ENCODE measurements at regions not wholly inside any gene's neighbourhood (a gene's known extent, or its start where the extent isn't known, plus 50 kb on each side); places are given as distances from the start of the nearest gene placed in this dataset.
"Not testable (repeated sequence)": the region's sequence is repeated elsewhere in the genome, so short reads cannot be mapped to it uniquely, and the experiment has no call there.

GRCh38 chr6:51062166-51062722, 243.6 kb downstream of the TFAP2B start:
- no peak for DNase-seq

GRCh38 chr6:51077821-51078518, 259.3 kb downstream of the TFAP2B start:
- no peak for DNase-seq

- no peak for DNase-seq
Measured at GRCh38 chr6:51090343-51090742, 271.7 kb downstream of the TFAP2B start.

- no peak for DNase-seq
Measured at GRCh38 chr6:51093871-51094270, 275.2 kb downstream of the TFAP2B start.

GRCh38 chr6:51094271-51094670, 275.6 kb downstream of the TFAP2B start:
- DNase-seq: no peak

GRCh38 chr6:51098246-51098645, 279.6 kb downstream of the TFAP2B start:
- DNase-seq: no peak

GRCh38 chr6:51098791-51099190, 280.1 kb downstream of the TFAP2B start:
- DNase-seq: no peak

GRCh38 chr6:51099201-51099600, 280.5 kb downstream of the TFAP2B start:
- DNase-seq: no peak

- DNase-seq: no peak
Measured at GRCh38 chr6:51105357-51105756, 286.7 kb downstream of the TFAP2B start.

GRCh38 chr6:51107769-51108203, 289.1 kb downstream of the TFAP2B start:
- DNase-seq: no peak

GRCh38 chr6:51108563-51109234, 290.0 kb downstream of the TFAP2B start:
- no peak for DNase-seq

GRCh38 chr6:51112731-51113130, 294.1 kb downstream of the TFAP2B start:
- DNase-seq: no peak

GRCh38 chr6:51116723-51117122, 298.1 kb downstream of the TFAP2B start:
- no peak for DNase-seq

- DNase-seq: no peak
Measured at GRCh38 chr6:51118792-51119191, 300.1 kb downstream of the TFAP2B start.

GRCh38 chr6:51120016-51120415, 301.3 kb downstream of the TFAP2B start:
- no peak for DNase-seq

- not testable (repeated sequence) for DNase-seq
Measured at GRCh38 chr6:51121380-51121976, 302.8 kb downstream of the TFAP2B start.

GRCh38 chr6:51129043-51129442, 310.4 kb downstream of the TFAP2B start:
- no peak for DNase-seq

GRCh38 chr6:51137777-51138176, 319.1 kb downstream of the TFAP2B start:
- DNase-seq: no peak

- no peak for DNase-seq
Measured at GRCh38 chr6:51139950-51140385, 321.3 kb downstream of the TFAP2B start.

GRCh38 chr6:51141080-51141479, 322.4 kb downstream of the TFAP2B start:
- DNase-seq: no peak

GRCh38 chr6:51147756-51148155, 329.1 kb downstream of the TFAP2B start:
- DNase-seq: no peak

- no peak for DNase-seq
Measured at GRCh38 chr6:51152594-51152993, 333.9 kb downstream of the TFAP2B start.

- DNase-seq: no peak
Measured at GRCh38 chr6:51153109-51153508, 334.4 kb downstream of the TFAP2B start.

GRCh38 chr6:51154925-51155324, 336.3 kb downstream of the TFAP2B start:
- DNase-seq: not testable (repeated sequence)
